Liver (tissue), 3 donors: ENCODE measurements at regions not wholly inside any gene's neighbourhood (a gene's known extent, or its start where the extent isn't known, plus 50 kb on each side); places are given as distances from the start of the nearest gene placed in this dataset.

Experiments used
- EGR1 ChIP-seq, 2 donors: IDR thresholded peaks; 2 replicates each; pipeline ENCODE4 v1.6.1; 2016 to 2018; ENCODE audit warnings: antibody characterized with exemption in 2 of 2, low read depth in 2 of 2
- GABPA ChIP-seq, 2 donors: IDR thresholded peaks in 1 of 2; conservative IDR thresholded peaks in 1 of 2; 2 replicates each; pipeline ENCODE4 v1.6.1; 2016; ENCODE audit warnings: antibody characterized with exemption in 2 of 2, mild to moderate bottlenecking in 1 of 2, moderate library complexity in 1 of 2
- NR2F2 ChIP-seq: IDR thresholded peaks from 2 replicates; pipeline ENCODE4 v1.6.1; 2016; ENCODE audit warnings: antibody characterized with exemption
- SP1 ChIP-seq: IDR thresholded peaks from 2 replicates; pipeline ENCODE4 v1.6.1; 2018; ENCODE audit warnings: antibody characterized with exemption, mild to moderate bottlenecking
- TAF1 ChIP-seq: conservative IDR thresholded peaks from 2 replicates; pipeline ENCODE4 v1.6.1; 2016; ENCODE audit warnings: antibody characterized with exemption, mild to moderate bottlenecking
- TF ChIP-seq, protein P1 (sequence below): fragments of 150-350 bp; IDR thresholded peaks from 2 replicates; pipeline ENCODE4 v1.5.1; 2017; ENCODE audit warnings: improper control_type of control experiment, low read depth, low read length; ENCODE audit not compliant: missing input control
- TF ChIP-seq, protein P2 (sequence below): IDR thresholded peaks from 2 replicates; pipeline ENCODE4 v1.6.1; 2016; ENCODE audit warnings: antibody characterized with exemption
- TF ChIP-seq, protein P3 (sequence below): IDR thresholded peaks from 2 replicates; pipeline ENCODE4 v1.6.1; 2016; ENCODE audit warnings: antibody characterized with exemption
- TF ChIP-seq, protein P4 (sequence below): IDR thresholded peaks from 2 replicates; pipeline ENCODE4 v1.6.1; 2016; ENCODE audit warnings: antibody characterized with exemption
- donor health status: healthy.
- donor health status: healthy.

DNA sequence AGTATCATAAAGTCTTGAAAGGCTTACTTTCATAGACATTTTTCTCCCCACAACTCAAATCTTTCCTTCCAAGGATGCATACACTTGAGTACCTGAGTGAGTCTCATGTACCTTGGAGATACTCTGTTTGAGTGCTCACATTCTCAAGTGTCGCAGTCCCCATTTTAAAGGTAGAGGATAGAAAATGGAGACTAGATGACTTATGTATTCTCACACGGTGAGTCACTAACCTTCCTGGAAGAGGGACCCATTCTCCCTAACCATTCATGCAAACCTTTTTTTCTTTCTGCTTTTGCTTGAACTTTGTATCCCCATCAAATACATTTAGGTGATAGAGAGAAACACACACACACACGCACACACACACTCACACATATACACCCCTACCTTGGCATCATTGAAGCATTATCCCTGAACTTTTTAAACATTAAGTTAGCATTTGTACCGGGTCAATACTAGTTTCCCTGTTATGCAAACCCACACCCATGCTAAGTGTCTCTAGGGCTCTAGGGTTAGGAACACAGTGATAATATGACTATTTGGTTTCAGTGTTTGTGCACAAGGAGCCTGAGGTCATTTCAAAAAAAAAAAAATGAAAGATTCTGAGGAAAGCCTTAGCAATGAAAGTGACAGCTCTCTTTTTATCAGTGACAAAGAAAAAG is 236.2 kb downstream of the IKZF2 start:
- TF ChIP-seq EGR1 (IDR thresholded peaks at IDR 0.05; ENCODE audit: low read depth in 2 of 2) (no peak), TAF1 (no peak), NR2F2 (no peak), SP1 (no peak), GABPA (IDR thresholded peaks at IDR 0.05 in 1 of 2, conservative IDR thresholded peaks at IDR 0.05 in 1 of 2) (no peak)
- TF ChIP-seq, protein P1, sequence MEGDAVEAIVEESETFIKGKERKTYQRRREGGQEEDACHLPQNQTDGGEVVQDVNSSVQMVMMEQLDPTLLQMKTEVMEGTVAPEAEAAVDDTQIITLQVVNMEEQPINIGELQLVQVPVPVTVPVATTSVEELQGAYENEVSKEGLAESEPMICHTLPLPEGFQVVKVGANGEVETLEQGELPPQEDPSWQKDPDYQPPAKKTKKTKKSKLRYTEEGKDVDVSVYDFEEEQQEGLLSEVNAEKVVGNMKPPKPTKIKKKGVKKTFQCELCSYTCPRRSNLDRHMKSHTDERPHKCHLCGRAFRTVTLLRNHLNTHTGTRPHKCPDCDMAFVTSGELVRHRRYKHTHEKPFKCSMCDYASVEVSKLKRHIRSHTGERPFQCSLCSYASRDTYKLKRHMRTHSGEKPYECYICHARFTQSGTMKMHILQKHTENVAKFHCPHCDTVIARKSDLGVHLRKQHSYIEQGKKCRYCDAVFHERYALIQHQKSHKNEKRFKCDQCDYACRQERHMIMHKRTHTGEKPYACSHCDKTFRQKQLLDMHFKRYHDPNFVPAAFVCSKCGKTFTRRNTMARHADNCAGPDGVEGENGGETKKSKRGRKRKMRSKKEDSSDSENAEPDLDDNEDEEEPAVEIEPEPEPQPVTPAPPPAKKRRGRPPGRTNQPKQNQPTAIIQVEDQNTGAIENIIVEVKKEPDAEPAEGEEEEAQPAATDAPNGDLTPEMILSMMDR: no peak
- TF ChIP-seq, protein P2, sequence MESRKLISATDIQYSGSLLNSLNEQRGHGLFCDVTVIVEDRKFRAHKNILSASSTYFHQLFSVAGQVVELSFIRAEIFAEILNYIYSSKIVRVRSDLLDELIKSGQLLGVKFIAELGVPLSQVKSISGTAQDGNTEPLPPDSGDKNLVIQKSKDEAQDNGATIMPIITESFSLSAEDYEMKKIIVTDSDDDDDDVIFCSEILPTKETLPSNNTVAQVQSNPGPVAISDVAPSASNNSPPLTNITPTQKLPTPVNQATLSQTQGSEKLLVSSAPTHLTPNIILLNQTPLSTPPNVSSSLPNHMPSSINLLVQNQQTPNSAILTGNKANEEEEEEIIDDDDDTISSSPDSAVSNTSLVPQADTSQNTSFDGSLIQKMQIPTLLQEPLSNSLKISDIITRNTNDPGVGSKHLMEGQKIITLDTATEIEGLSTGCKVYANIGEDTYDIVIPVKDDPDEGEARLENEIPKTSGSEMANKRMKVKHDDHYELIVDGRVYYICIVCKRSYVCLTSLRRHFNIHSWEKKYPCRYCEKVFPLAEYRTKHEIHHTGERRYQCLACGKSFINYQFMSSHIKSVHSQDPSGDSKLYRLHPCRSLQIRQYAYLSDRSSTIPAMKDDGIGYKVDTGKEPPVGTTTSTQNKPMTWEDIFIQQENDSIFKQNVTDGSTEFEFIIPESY: no peak
- TF ChIP-seq, protein P3, sequence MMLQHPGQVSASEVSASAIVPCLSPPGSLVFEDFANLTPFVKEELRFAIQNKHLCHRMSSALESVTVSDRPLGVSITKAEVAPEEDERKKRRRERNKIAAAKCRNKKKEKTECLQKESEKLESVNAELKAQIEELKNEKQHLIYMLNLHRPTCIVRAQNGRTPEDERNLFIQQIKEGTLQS: no peak
- TF ChIP-seq, protein P4, sequence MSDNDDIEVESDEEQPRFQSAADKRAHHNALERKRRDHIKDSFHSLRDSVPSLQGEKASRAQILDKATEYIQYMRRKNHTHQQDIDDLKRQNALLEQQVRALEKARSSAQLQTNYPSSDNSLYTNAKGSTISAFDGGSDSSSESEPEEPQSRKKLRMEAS: no peak
